IMR-90 (cell line): ENCODE measurements at regions not wholly inside any gene's neighbourhood (a gene's known extent, or its start where the extent isn't known, plus 50 kb on each side); places are given as distances from the start of the nearest gene placed in this dataset.

Source experiments
- ATAC-seq: fragments of 200-7000 bp; cut with Tn5 transposase; 2 replicates; pipeline ENCODE4 v1.9.1; 2020; ENCODE audit warnings: low read depth, mild to moderate bottlenecking, moderate library complexity
- BruUV-seq: library from RNA; stranded (reverse); fragments of 400-500 nt; replicated peaks from 2 replicates; lab custom pipeline; 2021; lab: Mats Ljungman, UMichigan
- CTCF ChIA-PET: fragments of 300-600 bp; formaldehyde crosslinking; extraction: SDS; loops from one replicate; lab custom pipeline; 2021; ENCODE audit warnings: antibody characterized with exemption; lab: Yijun Ruan, JAX
- POLR2A ChIA-PET: fragments of 300-600 bp; sonication (Branson Sonifier 250); formaldehyde crosslinking; loops from one replicate; lab custom pipeline; 2022; ENCODE audit warnings: antibody characterized with exemption; ENCODE audit not compliant: unreplicated experiment; lab: Charles Lee
- DNase-seq: peaks from one replicate; pipeline ENCODE4 v3.0.0; 2013
- H2AFZ ChIP-seq: replicated peaks from 2 replicates; pipeline ENCODE3; 2013; ENCODE audit warnings: low read length, mild to moderate bottlenecking; ENCODE audit not compliant: poor library complexity
- H2AK5ac ChIP-seq: 2 replicates; pipeline ENCODE4 v1.6.1; 2013; ENCODE audit warnings: low read depth, low read length, inconsistent platforms
- H2AK9ac ChIP-seq: replicated peaks from 2 replicates; pipeline ENCODE3; 2013; ENCODE audit warnings: mild to moderate bottlenecking, low read depth, low read length, moderate library complexity; ENCODE audit not compliant: poor library complexity
- H2BK120ac ChIP-seq: 2 replicates; pipeline ENCODE4 v1.6.1; 2013; ENCODE audit warnings: low read depth, low read length, inconsistent platforms
- H2BK15ac ChIP-seq: 3 replicates; pipeline ENCODE4 v1.6.1; 2013; ENCODE audit warnings: low read depth, low read length, inconsistent platforms
- H2BK20ac ChIP-seq: 2 replicates; pipeline ENCODE4 v1.6.1; 2013; ENCODE audit warnings: low read depth, mild to moderate bottlenecking, inconsistent platforms, low read length, moderate library complexity
- H2BK5ac ChIP-seq: 2 replicates; pipeline ENCODE4 v1.6.1; 2013; ENCODE audit warnings: mild to moderate bottlenecking, low read depth, low read length, inconsistent platforms; ENCODE audit not compliant: poor library complexity, severe bottlenecking
- H3K14ac ChIP-seq: replicated peaks from 2 replicates; pipeline ENCODE4 v1.6.1; 2013; ENCODE audit warnings: low read depth, low read length, inconsistent platforms
- H3K18ac ChIP-seq: 2 replicates; pipeline ENCODE4 v1.6.1; 2013; ENCODE audit warnings: low read depth, low read length, control low read depth
- H3K23ac ChIP-seq: 2 replicates; pipeline ENCODE4 v1.6.1; 2013; ENCODE audit warnings: low read depth, low read length, inconsistent platforms
- H3K27ac ChIP-seq: 2 replicates; pipeline ENCODE4 v1.5.1; 2013; ENCODE audit warnings: mild to moderate bottlenecking, control low read depth, low read length; ENCODE audit not compliant: insufficient read depth
- H3K27me3 ChIP-seq: 2 replicates; pipeline ENCODE4 v1.6.1; 2013; ENCODE audit warnings: low read length; ENCODE audit not compliant: control insufficient read depth, insufficient read depth
- H3K36me3 ChIP-seq: 2 replicates; pipeline ENCODE4 v1.6.1; 2013; ENCODE audit warnings: low read length, mixed read lengths; ENCODE audit not compliant: control insufficient read depth, insufficient read depth
- H3K4ac ChIP-seq: 2 replicates; pipeline ENCODE4 v1.6.1; 2013; ENCODE audit warnings: low read depth, low read length, inconsistent platforms
- H3K4me1 ChIP-seq: 2 replicates; pipeline ENCODE4 v1.6.1; 2013; ENCODE audit warnings: low read length, mixed read lengths; ENCODE audit not compliant: control insufficient read depth, insufficient read depth
- H3K4me2 ChIP-seq: 2 replicates; pipeline ENCODE4 v1.6.1; 2013; ENCODE audit warnings: low read depth, mild to moderate bottlenecking, control low read depth, low read length, moderate library complexity
- H3K4me3 ChIP-seq: 2 replicates; pipeline ENCODE4 v1.5.1; 2013; ENCODE audit warnings: low read depth, mild to moderate bottlenecking, control low read depth, low read length, moderate library complexity; ENCODE audit not compliant: insufficient read depth
- H3K56ac ChIP-seq: 2 replicates; pipeline ENCODE4 v1.6.1; 2013; ENCODE audit warnings: low read length, inconsistent platforms; ENCODE audit not compliant: insufficient read depth; ENCODE audit errors: extremely low read depth
- H3K79me1 ChIP-seq, 2 experiments: 2 replicates each; pipeline ENCODE4 v1.6.1; 2013; ENCODE audit warnings: low read length in 2 of 2, inconsistent platforms in 1 of 2, low read depth in 1 of 2
- H3K9ac ChIP-seq: 2 replicates; pipeline ENCODE4 v1.6.1; 2013; ENCODE audit warnings: low read depth, low read length, control low read depth
- H3K9me1 ChIP-seq: 2 replicates; pipeline ENCODE4 v1.6.1; 2013; ENCODE audit warnings: low read length, inconsistent platforms; ENCODE audit not compliant: insufficient read depth
- H3K9me3 ChIP-seq: 2 replicates; pipeline ENCODE4 v1.6.1; 2013; ENCODE audit warnings: low read length; ENCODE audit not compliant: control insufficient read depth, insufficient read depth
- H4K20me1 ChIP-seq: 2 replicates; pipeline ENCODE4 v1.6.1; 2013; ENCODE audit warnings: low read length, inconsistent platforms; ENCODE audit not compliant: insufficient read depth
- H4K5ac ChIP-seq: 2 replicates; pipeline ENCODE4 v1.6.1; 2013; ENCODE audit warnings: mild to moderate bottlenecking, low read depth, low read length, control low read depth
- H4K8ac ChIP-seq, 2 experiments: 2 replicates each; pipeline ENCODE4 v1.6.1; 2013; ENCODE audit warnings: low read depth in 2 of 2, low read length in 2 of 2, control low read depth in 1 of 2, inconsistent platforms in 1 of 2
- H4K91ac ChIP-seq: 2 replicates; pipeline ENCODE4 v1.6.1; 2013; ENCODE audit warnings: low read depth, low read length, inconsistent platforms; ENCODE audit not compliant: insufficient read depth
- BHLHE40 ChIP-seq: fragments of 150-350 bp; IDR thresholded peaks from 2 replicates; pipeline ENCODE4 v1.6.1; 2016; ENCODE audit warnings: mild to moderate bottlenecking, low read depth, low read length
- CEBPB ChIP-seq: IDR thresholded peaks from 2 replicates; pipeline ENCODE4 v1.6.1; 2012; ENCODE audit warnings: low read depth, low read length, improper control_type of control experiment
- FOS ChIP-seq: fragments of 150-350 bp; IDR thresholded peaks from 2 replicates; pipeline ENCODE4 v1.6.1; 2016; ENCODE audit warnings: low read depth, low read length
- MAFK ChIP-seq: IDR thresholded peaks from 2 replicates; pipeline ENCODE4 v1.6.1; 2012; ENCODE audit warnings: low read depth, low read length, improper control_type of control experiment
- MAZ ChIP-seq: IDR thresholded peaks from 2 replicates; pipeline ENCODE4 v1.6.1; 2012; ENCODE audit warnings: low read depth, mild to moderate bottlenecking, low read length, improper control_type of control experiment, moderate library complexity, borderline replicate concordance
- NFE2L2 ChIP-seq: fragments of 150-350 bp; IDR thresholded peaks from 2 replicates; pipeline ENCODE4 v1.6.1; 2016; ENCODE audit warnings: low read depth, mild to moderate bottlenecking, low read length
- POLR2A ChIP-seq: IDR thresholded peaks from 2 replicates; pipeline ENCODE4 v1.6.1; 2012; ENCODE audit warnings: mild to moderate bottlenecking, low read depth, low read length
- RAD21 ChIP-seq: IDR thresholded peaks from 2 replicates; pipeline ENCODE4 v1.6.1; 2012; ENCODE audit warnings: low read length, improper control_type of control experiment
- SMC3 ChIP-seq: fragments of 150-350 bp; IDR thresholded peaks from 2 replicates; pipeline ENCODE4 v1.6.1; 2016; ENCODE audit warnings: low read depth, mild to moderate bottlenecking, antibody characterized with exemption, low read length, moderate library complexity
- whole genome bisulfite sequencing, 2 experiments: methylation state at CpG; one replicate each; pipeline versions ENCODE4 v1.1.5 to v1.1.7; 2013; ENCODE audit warnings: missing lambda C conversion rate in 2 of 2; ENCODE audit not compliant: insufficient read length in 1 of 2; ENCODE audit errors: extremely low coverage in 2 of 2; 5-methylcytosine and 5-hydroxymethylcytosine counted together
- dilution Hi-C: fragments of 300-500 bp; cut with HindIII; formaldehyde crosslinking; loops from one replicate; pipeline ENCODE4 v1.14.3; 2018; ENCODE audit warnings: low sequenced_read_pairs; ENCODE audit not compliant: unreplicated experiment
- in situ Hi-C: fragments of 300-500 bp; cut with MboI; formaldehyde crosslinking; loops from 3 replicates; pipeline ENCODE4 v1.14.3; 2019; ENCODE audit warnings: low sequenced_read_pairs, inconsistent platforms, mixed read lengths
- intact Hi-C: fragments of 100-400 bp; cut with micrococcal nuclease; formaldehyde crosslinking; loops from 2 replicates; pipeline ENCODE4 v1.10.0; 2022

DNA sequence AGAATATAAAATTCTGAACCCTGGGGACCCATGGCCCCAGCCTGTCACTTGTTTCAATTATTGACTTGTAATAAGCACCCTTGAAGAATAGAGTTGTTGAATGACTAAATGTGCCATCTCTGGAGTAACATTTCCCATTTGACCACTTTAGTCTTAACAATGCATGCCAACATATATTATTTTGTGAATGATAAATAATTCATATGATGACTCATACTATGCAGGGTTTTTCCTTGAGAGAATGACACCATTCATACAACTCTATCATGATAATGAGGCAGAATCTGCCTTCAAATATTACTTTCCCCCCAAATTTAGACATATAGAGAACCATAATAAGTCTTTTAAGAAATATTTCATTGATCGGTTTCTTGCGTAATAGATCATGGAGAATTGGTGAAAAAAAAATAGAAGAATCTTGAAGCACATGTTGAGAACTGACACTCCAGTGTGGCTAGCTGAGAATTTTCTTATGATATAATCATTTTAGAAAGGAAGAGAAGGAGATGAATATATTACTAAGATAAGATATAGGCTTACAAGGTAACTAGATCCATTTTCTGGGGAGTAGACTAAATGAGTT is 404.5 kb downstream of the GRXCR1 start:
- no peak overlapping the region for H2BK5ac ChIP-seq
- no peak overlapping the region for H2AFZ ChIP-seq
- H2BK15ac ChIP-seq: no peak overlapping the region
- intact Hi-C loops (no loop called here), dilution Hi-C loops (no loop called here), in situ Hi-C loops (no loop called here)
- no peaks in the 10 kb centered on the region for H3K9me1 ChIP-seq
- no TSS peak for BruUV-seq
- CTCF ChIA-PET: no interaction called here
- no peak overlapping the region for H3K4me3 ChIP-seq
- no peak overlapping the region for H3K27ac ChIP-seq
- no peak overlapping the region for H3K4me2 ChIP-seq
- H4K5ac ChIP-seq: no peak overlapping the region
- no CpG with 5 or more reads among the region's 2 CpGs for WGBS, 2 experiments
- H3K36me3 ChIP-seq: no peaks in the 10 kb centered on the region
- H3K4me1 ChIP-seq: no peaks in the 10 kb centered on the region
- H2BK20ac ChIP-seq: no peak overlapping the region
- H2AK9ac ChIP-seq: no peak overlapping the region
- no peaks in the 10 kb centered on the region for H3K9me3 ChIP-seq
- no peak overlapping the region for H3K14ac ChIP-seq
- no peaks in the 10 kb centered on the region for H3K27me3 ChIP-seq
- no peak overlapping the region for H2BK120ac ChIP-seq
- no peak overlapping the region for H3K56ac ChIP-seq
- ATAC-seq (no peak), DNase-seq (peak; percentile 1)
- no peak overlapping the region for H3K18ac ChIP-seq
- no peak for TF ChIP-seq RAD21
- no peak for TF ChIP-seq MAFK
- TF ChIP-seq CEBPB: peak; percentile 72
- 0 out of 2 replicates have a peak, but pooled peaks have one; percentile 42 for TF ChIP-seq FOS
- TF ChIP-seq BHLHE40: no peak
- no peak for TF ChIP-seq NFE2L2
- TF ChIP-seq MAZ: no peak
- no peak for TF ChIP-seq POLR2A
- no peak for TF ChIP-seq SMC3
- no peaks in the 10 kb centered on the region for H4K20me1 ChIP-seq
- no peak overlapping the region for H3K23ac ChIP-seq
- no peak overlapping the region for H4K8ac ChIP-seq
- POLR2A ChIA-PET: no interaction called here
- H3K79me1 ChIP-seq: no peaks in the 10 kb centered on the region
- no peak overlapping the region for H3K4ac ChIP-seq
- no peak overlapping the region for H2AK5ac ChIP-seq
- H4K91ac ChIP-seq: no peak overlapping the region
- no peak overlapping the region for H3K9ac ChIP-seq
